ENCODE measurements at regions not wholly inside any gene's neighbourhood (a gene's known extent, or its start where the extent isn't known, plus 50 kb on each side); places are given as distances from the start of the nearest gene placed in this dataset.
"Not testable (repeated sequence)": the region's sequence is repeated elsewhere in the genome, so short reads cannot be mapped to it uniquely, and the experiment has no call there.

GRCh38 chr7:91780521-91780920 lies 100.0 kb downstream of the MTERF1 start:
- DNase-seq (ENCODE audit: low read depth), result no peak

DNA sequence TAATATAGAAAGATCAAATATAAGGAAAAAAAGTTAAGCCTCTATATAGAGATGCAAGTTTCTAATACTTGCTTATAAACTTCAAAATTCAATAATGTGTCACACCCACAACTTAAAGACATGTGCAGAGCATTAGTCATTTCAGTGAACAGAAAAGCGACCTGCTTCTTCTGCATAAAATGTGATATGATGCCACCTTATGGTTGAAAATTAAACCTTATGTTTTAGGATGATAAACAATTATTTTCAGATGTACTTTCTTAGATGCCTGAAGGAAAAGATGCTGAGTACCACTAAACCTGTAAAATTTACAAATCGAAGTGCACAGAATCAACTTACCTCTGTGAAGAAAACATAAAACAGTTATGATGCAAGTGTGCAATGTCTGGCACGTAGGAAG lies 96.0 kb downstream of the MTERF1 start:
- DNase-seq (ENCODE audit: low read depth), result peak; percentile 57

DNA sequence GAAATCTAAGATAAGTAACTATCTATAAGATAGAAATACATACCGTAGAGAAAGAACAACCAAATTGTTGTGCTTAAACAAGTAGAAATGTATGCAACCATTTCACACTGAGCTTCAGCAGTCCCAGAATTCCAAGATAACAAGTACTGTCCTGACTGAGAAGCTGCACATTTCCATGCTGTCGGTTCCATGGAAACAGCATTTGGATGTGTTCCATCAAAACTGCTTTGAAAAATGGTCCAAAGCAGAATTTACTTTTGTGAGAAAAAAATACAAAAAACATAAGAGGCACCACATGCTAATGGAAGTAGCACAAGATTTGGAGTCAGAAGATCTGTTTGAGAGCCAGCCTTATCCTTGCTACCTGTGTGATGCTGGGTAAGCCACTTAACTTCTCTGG lies 92.6 kb downstream of the MTERF1 start:
- no peak for DNase-seq (ENCODE audit: low read depth)

- peak; percentile 85 for DNase-seq (ENCODE audit: low read depth)
These were observed 91.4 kb downstream of the MTERF1 start for GRCh38 chr7:91789086-91789485.

GRCh38 chr7:91789558-91789957 lies 90.9 kb downstream of the MTERF1 start:
- DNase-seq (ENCODE audit: low read depth), result no peak

DNA sequence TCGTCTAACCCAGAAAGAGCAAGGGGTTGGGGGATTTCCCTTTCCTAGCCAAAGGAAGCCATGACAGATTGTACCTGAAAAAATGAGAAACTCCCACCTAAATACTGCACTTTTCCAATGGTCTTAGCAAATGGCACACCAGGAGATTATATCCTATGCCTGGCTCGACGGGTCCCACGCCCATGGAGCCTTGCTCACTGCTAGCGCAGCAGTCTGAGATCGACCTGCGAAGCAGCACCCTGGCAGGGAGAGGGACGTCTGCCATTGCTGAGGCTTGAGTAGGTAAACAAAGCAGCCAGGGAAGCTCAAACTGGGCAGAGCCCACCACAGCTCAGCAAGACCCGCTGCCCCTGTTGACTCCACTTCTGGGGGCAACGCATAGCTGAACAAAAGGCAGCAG lies 89.9 kb downstream of the MTERF1 start:
- DNase-seq (ENCODE audit: low read depth), result not testable (repeated sequence)

GRCh38 chr7:91796122-91796521 lies 84.4 kb downstream of the MTERF1 start:
- DNase-seq (ENCODE audit: low read depth), result no peak

DNA sequence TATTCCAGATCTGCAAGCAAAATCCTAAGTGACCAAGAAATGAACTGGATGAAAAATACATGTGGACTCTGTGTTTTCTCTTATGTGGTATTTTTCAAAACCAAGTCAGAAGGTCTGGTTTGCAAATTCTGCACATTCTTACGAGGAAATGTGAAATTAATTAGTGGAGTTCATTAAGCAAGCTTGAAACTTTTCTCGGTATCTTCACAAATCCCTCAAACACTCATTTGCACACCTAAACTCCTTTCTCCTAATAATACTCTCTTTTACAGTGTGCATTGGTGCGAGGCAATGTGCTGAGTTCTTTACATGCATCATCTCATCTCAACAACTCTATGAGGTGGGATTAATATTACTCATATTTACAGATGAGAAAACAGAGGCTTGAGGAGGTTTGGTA lies 82.1 kb downstream of the MTERF1 start:
- no peak for DNase-seq (ENCODE audit: low read depth)

- DNase-seq (ENCODE audit: low read depth), result no peak
These were observed 80.1 kb downstream of the MTERF1 start for GRCh38 chr7:91800389-91800788.

DNA sequence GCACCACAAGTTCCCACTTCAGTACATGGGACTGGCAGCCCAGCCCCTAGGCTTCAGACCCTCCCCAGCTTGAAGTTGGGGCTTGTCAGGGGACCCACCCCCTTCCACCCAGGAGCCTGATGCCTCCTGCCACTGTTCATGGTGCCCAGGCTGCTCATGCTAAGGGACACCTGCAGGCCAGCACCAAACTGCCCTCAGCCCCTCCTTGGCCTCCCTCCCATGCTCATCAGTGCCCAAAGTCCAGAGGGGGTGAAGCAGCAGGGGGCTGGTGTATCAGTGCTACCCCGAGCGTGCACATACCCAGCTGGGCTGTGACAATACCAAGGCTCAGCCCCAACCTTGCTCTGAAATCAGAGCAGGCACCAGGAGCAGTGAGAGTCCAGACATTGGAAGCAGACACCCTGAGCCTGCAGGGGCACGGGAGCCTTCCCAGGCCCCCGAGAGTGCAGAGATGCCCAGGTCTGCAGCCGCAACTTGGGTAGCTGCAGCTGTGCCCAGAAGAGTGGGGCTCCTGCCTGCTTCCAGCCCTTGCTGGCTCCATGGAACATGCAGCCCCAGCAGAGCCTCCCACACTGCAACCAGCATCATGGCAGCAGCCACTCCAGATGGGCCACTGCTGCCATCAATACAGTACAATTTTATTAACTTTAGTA lies 79.0 kb downstream of the MTERF1 start:
- no peak for DNase-seq (ENCODE audit: low read depth)

DNA sequence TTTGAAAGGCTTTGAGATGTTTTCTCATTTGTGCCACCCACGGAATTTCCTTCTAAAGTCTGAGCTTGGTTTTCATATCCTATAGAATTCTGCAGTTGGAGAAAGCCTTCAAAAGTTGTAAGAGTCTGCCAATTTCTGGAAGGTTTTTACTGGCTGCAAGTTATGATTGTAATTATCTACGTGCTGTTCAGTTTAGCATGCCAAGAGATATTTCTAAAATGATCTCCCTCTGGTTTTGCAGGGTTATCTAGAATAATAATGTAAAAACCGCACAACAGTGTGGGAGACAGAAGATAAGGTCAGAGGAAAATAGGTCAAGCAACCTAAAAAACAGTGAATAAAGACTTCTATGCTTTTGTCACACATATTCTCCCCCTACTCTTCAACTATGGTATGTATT lies 69.3 kb downstream of the MTERF1 start:
- no peak for DNase-seq (ENCODE audit: low read depth)

- no peak for DNase-seq (ENCODE audit: low read depth)
These were observed 68.9 kb downstream of the MTERF1 start for GRCh38 chr7:91811641-91812040.

GRCh38 chr7:91812388-91812787 lies 68.1 kb downstream of the MTERF1 start:
- DNase-seq (ENCODE audit: low read depth), result no peak

GRCh38 chr7:91814189-91814588 lies 66.3 kb downstream of the MTERF1 start:
- no peak for DNase-seq (ENCODE audit: low read depth)

Data from fibroblast of gingiva (primary cell).